ENCODE measurements at regions not wholly inside any gene's neighbourhood (a gene's known extent, or its start where the extent isn't known, plus 50 kb on each side); places are given as distances from the start of the nearest gene placed in this dataset.
A peak's percentile ranks its signal among the peaks of the same experiment; 100 is the strongest.

GRCh38 chr5:44454002-44454401, 64.8 kb upstream of the FGF10 start:
- CTCF ChIA-PET (ENCODE audit: partially characterized antibody): interaction anchor here (0.7 to 1.5 kb wide), 11 partner anchors 11 to 313 kb away, joined by 3 to 6 read pairs (median 3); no protein-coding TSS in a partner anchor
- no peak for DNase-seq (ENCODE audit: low read depth in 1 of 2, low spot score in 2 of 2)

More at GRCh38 chr5:44454002-44454401, 64.8 kb upstream of the FGF10 start:
- Histone ChIP-seq H3K23me2 (ENCODE audit: low read depth, low read length) (no peaks in the 10 kb centered on the region; the same call in 1 of the 2 replicates), H2AFZ (ENCODE audit: low read length) (no peak overlapping the region), H2BK12ac (ENCODE audit: low read depth, low read length) (no peak overlapping the region), H2BK20ac (ENCODE audit: low read length) (no peak overlapping the region), H3K4me2 (ENCODE audit: insufficient read depth in 1 of 2, low read depth in 2 of 2, low read length in 2 of 2) (no peak overlapping the region), H4K5ac (ENCODE audit: insufficient read length, low read depth, low read length) (no peak overlapping the region), H3K27me3 (replicated peaks in 1 of 4; ENCODE audit: control insufficient read depth in 3 of 4, extremely low read depth in 1 of 4, insufficient read depth in 3 of 4, low read length in 3 of 4) (no peaks in the 10 kb centered on the region), H3K56ac (replicated peaks; ENCODE audit: insufficient read length, low read depth, low read length) (no peak overlapping the region), H4K91ac (replicated peaks; ENCODE audit: insufficient read length, low read length) (no peak overlapping the region), H2BK15ac (ENCODE audit: low read length) (no peak overlapping the region), H3K4me3 (ENCODE audit: extremely low read depth in 1 of 4, insufficient read depth in 2 of 4, low read depth in 3 of 4, low read length in 4 of 4) (no peak overlapping the region), H3K79me2 (ENCODE audit: control insufficient read depth in 1 of 2, insufficient read depth in 2 of 2, low read length in 2 of 2) (no peaks in the 10 kb centered on the region), H3K27ac (ENCODE audit: low read depth, low read length) (no peak overlapping the region), H2AK5ac (ENCODE audit: low read depth, low read length) (no peak overlapping the region), H3K18ac (ENCODE audit: extremely low read depth, low read length) (no peak overlapping the region), H4K20me1 (replicated peaks in 1 of 2; ENCODE audit: control insufficient read depth in 1 of 2, insufficient read depth in 2 of 2, low read length in 2 of 2) (no peaks in the 10 kb centered on the region), H4K8ac (ENCODE audit: extremely low read depth, insufficient read depth, low read length) (no peak overlapping the region), H3K36me3 (ENCODE audit: control insufficient read depth in 2 of 4, insufficient read depth in 4 of 4, low read length in 3 of 4) (no peaks in the 10 kb centered on the region), H3K14ac (ENCODE audit: insufficient read length) (no peak overlapping the region), H2BK5ac (ENCODE audit: low read depth, low read length) (no peak overlapping the region), H3K4ac (replicated peaks; ENCODE audit: insufficient read length, low read depth, low read length) (no peak overlapping the region), H3K23ac (ENCODE audit: insufficient read length) (no peak overlapping the region), H3K9me3 (ENCODE audit: insufficient read depth in 2 of 2, low read depth in 1 of 2, low read length in 1 of 2) (0 out of 4 replicates have a peak, but pooled peaks cover 0 to 5% of the 10 kb centered on the region in 2 experiments), H2BK120ac (replicated peaks; ENCODE audit: low read depth, low read length) (no peak overlapping the region), H3K4me1 (replicated peaks in 1 of 4; ENCODE audit: control insufficient read depth in 3 of 4, insufficient read depth in 4 of 4, low read length in 3 of 4) (no peaks in the 10 kb centered on the region), H3K79me1 (ENCODE audit: low read depth, low read length) (no peaks in the 10 kb centered on the region), H3K9ac (replicated peaks in 1 of 4; ENCODE audit: extremely low read depth in 1 of 4, low read depth in 3 of 4, low read length in 3 of 4) (no peak overlapping the region)
- POLR2A ChIA-PET (ENCODE audit: partially characterized antibody): no interaction called here
- TF ChIP-seq RAD21 (IDR thresholded peaks at IDR 0.05 in 1 of 2, conservative IDR thresholded peaks at IDR 0.05 in 1 of 2; ENCODE audit: low read depth in 2 of 2, low read length in 2 of 2) (peak in 1 of 2 experiments; percentile 37; a peak in 2 of 4 replicates), SIX5 (IDR thresholded peaks at IDR 0.05; ENCODE audit: low read depth, low read length) (no peak), CTCF (IDR thresholded peaks at IDR 0.05; ENCODE audit: control extremely low read depth in 1 of 3, insufficient read depth in 1 of 3, low read depth in 1 of 3, low read length in 3 of 3) (peak in 2 of 3 experiments; percentile 56 to 78; a peak in 3 of 4 replicates)
- 84% methylated on average over 4 of the region's 4 CpGs; no CpG with 5 or more reads in 1 of the 2 experiments for WGBS, 2 experiments (ENCODE audit: extremely low coverage in 1 of 2, insufficient coverage in 1 of 2, insufficient read length in 1 of 2, insufficient replicate concordance in 2 of 2, low coverage in 1 of 2, low lambda C conversion rate in 2 of 2, missing lambda C conversion rate in 1 of 2)
- no peak for FAIRE-seq

Measured in H1 (cell line).